ENCODE measurements at regions not wholly inside any gene's neighbourhood (a gene's known extent, or its start where the extent isn't known, plus 50 kb on each side); places are given as distances from the start of the nearest gene placed in this dataset.

GRCh38 chr12:87847147-87847546 is 182.1 kb downstream of the C12orf50 start:
- Mint-ChIP-seq H3K27ac (no peak overlapping the region), H3K9me3 (no peaks in the 10 kb centered on the region), H3K4me3 (no peak overlapping the region), H3K36me3 (no peaks in the 10 kb centered on the region), H3K27me3 (ENCODE audit: low read depth in 3 of 3) (no peaks in the 10 kb centered on the region), H3K4me1 (no peaks in the 10 kb centered on the region)
- Histone ChIP-seq H3K9me3 (replicated peaks in 1 of 2; ENCODE audit: control insufficient read depth in 1 of 2, insufficient read depth in 1 of 2, low read length in 2 of 2) (no peaks in the 10 kb centered on the region), H4K20me1 (ENCODE audit: insufficient read depth, low read length) (no peaks in the 10 kb centered on the region), H3K36me3 (replicated peaks in 1 of 2; ENCODE audit: control insufficient read depth in 1 of 2, insufficient read depth in 2 of 2, low read length in 2 of 2) (no peaks in the 10 kb centered on the region), H3K4me3 (replicated peaks in 1 of 3; ENCODE audit: low read depth in 2 of 3, low read length in 3 of 3) (no peak overlapping the region), H3K4me2 (replicated peaks; ENCODE audit: extremely low read depth, low read length, poor library complexity, severe bottlenecking) (no peak overlapping the region), H3K27ac (ENCODE audit: low read depth in 1 of 2, low read length in 2 of 2) (no peak overlapping the region), H2AFZ (ENCODE audit: insufficient read depth, low read depth, low read length, poor library complexity, severe bottlenecking) (no peak overlapping the region), H3K79me2 (ENCODE audit: insufficient read depth, low read length) (no peaks in the 10 kb centered on the region), H3K9ac (ENCODE audit: insufficient read depth, low read length, poor library complexity, severe bottlenecking) (no peak overlapping the region), H3K27me3 (ENCODE audit: control insufficient read depth in 2 of 2, insufficient read depth in 2 of 2, low read length in 2 of 2) (no peaks in the 10 kb centered on the region), H3K4me1 (ENCODE audit: control insufficient read depth in 1 of 2, insufficient read depth in 2 of 2, low read length in 2 of 2) (no peaks in the 10 kb centered on the region)
- no peak for DNase-seq
- intact Hi-C loops (cut with micrococcal nuclease): no loop called here
- no peak for TF ChIP-seq CTCF (IDR thresholded peaks at IDR 0.05)
- WGBS (ENCODE audit: insufficient coverage): 87% methylated on average over 3 of the region's 4 CpGs

GRCh38 chr12:87846045-87846444 is 183.2 kb downstream of the C12orf50 start:
- no peak for DNase-seq
- Histone ChIP-seq H2AFZ (ENCODE audit: insufficient read depth, low read depth, low read length, poor library complexity, severe bottlenecking) (no peak overlapping the region), H3K36me3 (replicated peaks in 1 of 2; ENCODE audit: control insufficient read depth in 1 of 2, insufficient read depth in 2 of 2, low read length in 2 of 2) (no peaks in the 10 kb centered on the region), H3K9ac (ENCODE audit: insufficient read depth, low read length, poor library complexity, severe bottlenecking) (no peak overlapping the region), H3K4me2 (replicated peaks; ENCODE audit: extremely low read depth, low read length, poor library complexity, severe bottlenecking) (no peak overlapping the region), H4K20me1 (ENCODE audit: insufficient read depth, low read length) (no peaks in the 10 kb centered on the region), H3K9me3 (replicated peaks in 1 of 2; ENCODE audit: control insufficient read depth in 1 of 2, insufficient read depth in 1 of 2, low read length in 2 of 2) (no peaks in the 10 kb centered on the region), H3K27ac (ENCODE audit: low read depth in 1 of 2, low read length in 2 of 2) (no peak overlapping the region), H3K4me1 (ENCODE audit: control insufficient read depth in 1 of 2, insufficient read depth in 2 of 2, low read length in 2 of 2) (no peaks in the 10 kb centered on the region), H3K79me2 (ENCODE audit: insufficient read depth, low read length) (no peaks in the 10 kb centered on the region), H3K27me3 (ENCODE audit: control insufficient read depth in 2 of 2, insufficient read depth in 2 of 2, low read length in 2 of 2) (no peaks in the 10 kb centered on the region), H3K4me3 (replicated peaks in 1 of 3; ENCODE audit: low read depth in 2 of 3, low read length in 3 of 3) (no peak overlapping the region)
- H3K36me3 Mint-ChIP-seq: no peaks in the 10 kb centered on the region
- WGBS (ENCODE audit: insufficient coverage): 77% methylated on average over 2 of the region's 2 CpGs
- H3K4me1 Mint-ChIP-seq: no peaks in the 10 kb centered on the region
- no peak overlapping the region for H3K27ac Mint-ChIP-seq
- intact Hi-C loops (cut with micrococcal nuclease): no loop called here
- no peak for TF ChIP-seq CTCF (IDR thresholded peaks at IDR 0.05)
- H3K4me3 Mint-ChIP-seq: no peak overlapping the region
- no peaks in the 10 kb centered on the region for H3K9me3 Mint-ChIP-seq
- no peaks in the 10 kb centered on the region for H3K27me3 Mint-ChIP-seq (ENCODE audit: low read depth in 3 of 3)

Measured in CD14-positive monocyte (primary cell).